GM12873 (cell line): ENCODE measurements at regions not wholly inside any gene's neighbourhood (a gene's known extent, or its start where the extent isn't known, plus 50 kb on each side); places are given as distances from the start of the nearest gene placed in this dataset.

Source experiments
- TF ChIP-seq, protein P1 (sequence below): IDR thresholded peaks from 2 replicates; pipeline ENCODE4 v1.5.1; 2012; ENCODE audit warnings: low read depth, mild to moderate bottlenecking, moderate library complexity, low read length, control low read depth; ENCODE audit not compliant: insufficient read depth; ENCODE audit errors: missing control alignments

DNA sequence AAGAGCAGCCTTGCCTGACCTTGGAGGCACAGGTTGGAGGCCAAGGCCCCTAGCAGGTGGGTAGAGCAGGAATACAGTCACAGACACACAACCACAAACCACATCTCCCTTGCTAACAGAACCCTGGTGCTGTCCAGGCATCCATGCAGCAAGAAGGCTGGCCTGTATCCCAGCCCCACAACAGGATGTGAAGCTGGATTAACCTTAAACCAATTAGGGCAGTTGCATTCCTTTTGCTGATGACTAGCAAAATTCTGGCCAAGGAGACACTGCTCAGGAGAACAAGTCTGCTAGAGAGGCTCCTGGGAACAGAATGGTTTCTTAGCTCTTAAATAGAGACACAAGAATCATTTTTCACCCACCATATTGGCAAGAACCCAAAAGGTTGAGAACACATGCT is 97.8 kb downstream of the C5orf15 start:
- TF ChIP-seq, protein P1, sequence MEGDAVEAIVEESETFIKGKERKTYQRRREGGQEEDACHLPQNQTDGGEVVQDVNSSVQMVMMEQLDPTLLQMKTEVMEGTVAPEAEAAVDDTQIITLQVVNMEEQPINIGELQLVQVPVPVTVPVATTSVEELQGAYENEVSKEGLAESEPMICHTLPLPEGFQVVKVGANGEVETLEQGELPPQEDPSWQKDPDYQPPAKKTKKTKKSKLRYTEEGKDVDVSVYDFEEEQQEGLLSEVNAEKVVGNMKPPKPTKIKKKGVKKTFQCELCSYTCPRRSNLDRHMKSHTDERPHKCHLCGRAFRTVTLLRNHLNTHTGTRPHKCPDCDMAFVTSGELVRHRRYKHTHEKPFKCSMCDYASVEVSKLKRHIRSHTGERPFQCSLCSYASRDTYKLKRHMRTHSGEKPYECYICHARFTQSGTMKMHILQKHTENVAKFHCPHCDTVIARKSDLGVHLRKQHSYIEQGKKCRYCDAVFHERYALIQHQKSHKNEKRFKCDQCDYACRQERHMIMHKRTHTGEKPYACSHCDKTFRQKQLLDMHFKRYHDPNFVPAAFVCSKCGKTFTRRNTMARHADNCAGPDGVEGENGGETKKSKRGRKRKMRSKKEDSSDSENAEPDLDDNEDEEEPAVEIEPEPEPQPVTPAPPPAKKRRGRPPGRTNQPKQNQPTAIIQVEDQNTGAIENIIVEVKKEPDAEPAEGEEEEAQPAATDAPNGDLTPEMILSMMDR = no peak

- TF ChIP-seq, protein P1 = no peak
These were observed 98.7 kb downstream of the C5orf15 start for GRCh38 chr5:133869519-133870335.

- TF ChIP-seq, protein P1 = peak; percentile 73
These were observed 99.4 kb downstream of the C5orf15 start for GRCh38 chr5:133868946-133869518.

DNA sequence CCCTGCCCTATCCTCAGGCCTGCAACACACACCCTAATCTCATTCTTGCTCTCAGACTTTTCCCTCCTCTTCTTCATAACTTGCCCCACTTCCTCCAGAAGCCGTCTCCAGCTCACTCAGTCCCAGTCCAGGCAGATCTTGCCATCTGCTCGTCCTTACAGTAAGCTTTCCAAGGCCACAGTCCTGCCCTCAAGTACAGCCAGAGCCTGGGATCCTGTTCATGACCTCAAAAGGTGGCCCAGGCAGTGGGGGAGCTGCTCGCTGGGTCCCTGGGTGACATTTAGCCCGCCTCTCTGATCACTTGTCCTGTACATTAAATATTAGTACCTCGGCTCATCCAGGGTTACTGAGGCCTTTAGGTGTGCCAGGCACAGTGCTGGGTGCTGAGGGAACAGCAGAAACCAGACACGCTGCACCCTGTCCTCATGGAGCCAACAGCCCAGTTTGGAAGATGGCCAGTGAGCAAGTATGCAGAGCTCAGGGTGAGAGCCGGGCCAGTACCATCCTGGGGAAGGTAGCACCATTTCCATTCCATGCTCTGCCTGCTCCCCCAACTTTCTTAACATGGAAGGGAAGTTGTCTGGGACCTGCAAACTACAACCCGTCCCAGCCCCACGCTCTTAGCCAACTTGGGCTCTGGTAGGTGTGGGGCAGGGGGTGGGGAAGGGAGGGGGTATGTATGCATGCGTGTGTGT is 100.4 kb downstream of the C5orf15 start:
- TF ChIP-seq, protein P1 = no peak

- TF ChIP-seq, protein P1 = no peak
These were observed 101.1 kb downstream of the C5orf15 start for GRCh38 chr5:133867341-133867740.

DNA sequence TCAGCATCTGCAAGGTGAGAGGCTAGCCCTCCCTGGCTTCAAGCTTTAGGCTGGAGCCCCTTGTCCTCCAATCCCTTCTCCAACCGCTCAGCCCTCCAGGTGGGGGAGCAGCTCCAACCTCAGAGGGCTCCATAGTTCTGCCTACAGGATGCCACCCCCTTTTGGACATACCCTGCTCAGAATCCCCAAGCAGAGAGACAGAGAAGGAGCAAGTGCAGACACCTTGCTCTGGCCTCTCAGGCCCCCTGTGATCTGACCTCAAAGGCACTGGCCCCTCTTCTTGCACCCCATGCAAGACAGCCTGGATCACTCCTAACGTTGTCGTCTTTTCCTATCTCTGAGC is 101.6 kb downstream of the C5orf15 start:
- TF ChIP-seq, protein P1 = no peak
